AG09319 (cell line): ENCODE measurements at regions not wholly inside any gene's neighbourhood (a gene's known extent, or its start where the extent isn't known, plus 50 kb on each side); places are given as distances from the start of the nearest gene placed in this dataset.

ENCODE experiments used
- DNase-seq: peaks from one replicate; pipeline ENCODE4 v3.0.0-alpha.2; 2010; ENCODE audit warnings: low read depth; ENCODE audit errors: extremely low read depth
- CTCF ChIP-seq: IDR thresholded peaks from 2 replicates; pipeline ENCODE4 v1.5.1; 2011; ENCODE audit warnings: low read depth, mild to moderate bottlenecking, inconsistent platforms, low read length, moderate library complexity

GRCh38 chr16:27632216-27632615, 82.3 kb downstream of the KATNIP start:
- DNase-seq: no peak
- TF ChIP-seq CTCF: no peak

GRCh38 chr16:27633221-27633620, 83.3 kb downstream of the KATNIP start:
- TF ChIP-seq CTCF: no peak
- no peak for DNase-seq

- DNase-seq: no peak
- no peak for TF ChIP-seq CTCF
Observed at GRCh38 chr16:27633721-27634120, 83.8 kb downstream of the KATNIP start.

GRCh38 chr16:27634779-27635178, 84.8 kb downstream of the KATNIP start:
- no peak for DNase-seq
- no peak for TF ChIP-seq CTCF

GRCh38 chr16:27636453-27637240, 86.7 kb downstream of the KATNIP start:
- no peak for DNase-seq
- TF ChIP-seq CTCF: no peak

GRCh38 chr16:27638833-27639560, 89.1 kb downstream of the KATNIP start:
- DNase-seq: no peak
- TF ChIP-seq CTCF: no peak

- DNase-seq: no peak
- peak; percentile 76 for TF ChIP-seq CTCF
Observed at GRCh38 chr16:27639561-27640276, 89.8 kb downstream of the KATNIP start.
